Cardiac fibroblast (primary cell): ENCODE measurements at regions not wholly inside any gene's neighbourhood (a gene's known extent, or its start where the extent isn't known, plus 50 kb on each side); places are given as distances from the start of the nearest gene placed in this dataset.

Experiments
- DNase-seq, 2 donors: peaks; one replicate each; pipeline versions ENCODE4 v3.0.0 to v3.0.0-alpha.2; 2010; ENCODE audit warnings: low read depth in 2 of 2
- H3K4me3 ChIP-seq, 2 donors: replicated peaks in 1 of 2; 1 replicate in 1 of 2; 2 replicates in 1 of 2; pipeline ENCODE4 v1.5.1; 2011; ENCODE audit warnings: low read depth in 2 of 2, low read length in 2 of 2, mild to moderate bottlenecking in 2 of 2, moderate library complexity in 1 of 2
- TF ChIP-seq, protein P1 (sequence below): IDR thresholded peaks from one replicate; pipeline ENCODE4 v1.5.1; 2011; ENCODE audit warnings: low read depth, mild to moderate bottlenecking, low read length, inconsistent platforms

DNA sequence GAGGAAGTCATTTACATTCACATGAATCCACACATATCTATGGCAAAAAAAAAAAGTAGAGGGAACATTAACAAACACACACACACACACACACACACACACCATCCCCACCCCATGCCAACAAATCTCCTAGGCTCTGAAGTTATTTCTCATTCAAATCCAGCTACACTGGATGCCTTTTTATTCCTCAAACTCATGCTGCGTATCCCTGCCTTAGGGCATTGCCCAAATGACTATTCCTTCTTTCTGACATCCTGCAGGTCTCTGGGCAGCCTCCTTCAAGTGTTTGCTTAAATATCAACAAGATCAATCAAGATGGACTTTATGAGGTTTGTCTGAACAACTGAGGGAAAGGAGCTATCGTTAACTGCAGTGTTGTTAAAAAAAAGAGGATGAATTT is 106.5 kb upstream of the FAM9A start:
- TF ChIP-seq, protein P1, sequence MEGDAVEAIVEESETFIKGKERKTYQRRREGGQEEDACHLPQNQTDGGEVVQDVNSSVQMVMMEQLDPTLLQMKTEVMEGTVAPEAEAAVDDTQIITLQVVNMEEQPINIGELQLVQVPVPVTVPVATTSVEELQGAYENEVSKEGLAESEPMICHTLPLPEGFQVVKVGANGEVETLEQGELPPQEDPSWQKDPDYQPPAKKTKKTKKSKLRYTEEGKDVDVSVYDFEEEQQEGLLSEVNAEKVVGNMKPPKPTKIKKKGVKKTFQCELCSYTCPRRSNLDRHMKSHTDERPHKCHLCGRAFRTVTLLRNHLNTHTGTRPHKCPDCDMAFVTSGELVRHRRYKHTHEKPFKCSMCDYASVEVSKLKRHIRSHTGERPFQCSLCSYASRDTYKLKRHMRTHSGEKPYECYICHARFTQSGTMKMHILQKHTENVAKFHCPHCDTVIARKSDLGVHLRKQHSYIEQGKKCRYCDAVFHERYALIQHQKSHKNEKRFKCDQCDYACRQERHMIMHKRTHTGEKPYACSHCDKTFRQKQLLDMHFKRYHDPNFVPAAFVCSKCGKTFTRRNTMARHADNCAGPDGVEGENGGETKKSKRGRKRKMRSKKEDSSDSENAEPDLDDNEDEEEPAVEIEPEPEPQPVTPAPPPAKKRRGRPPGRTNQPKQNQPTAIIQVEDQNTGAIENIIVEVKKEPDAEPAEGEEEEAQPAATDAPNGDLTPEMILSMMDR: no peak
- H3K4me3 ChIP-seq: no peak overlapping the region
- no peak for DNase-seq

DNA sequence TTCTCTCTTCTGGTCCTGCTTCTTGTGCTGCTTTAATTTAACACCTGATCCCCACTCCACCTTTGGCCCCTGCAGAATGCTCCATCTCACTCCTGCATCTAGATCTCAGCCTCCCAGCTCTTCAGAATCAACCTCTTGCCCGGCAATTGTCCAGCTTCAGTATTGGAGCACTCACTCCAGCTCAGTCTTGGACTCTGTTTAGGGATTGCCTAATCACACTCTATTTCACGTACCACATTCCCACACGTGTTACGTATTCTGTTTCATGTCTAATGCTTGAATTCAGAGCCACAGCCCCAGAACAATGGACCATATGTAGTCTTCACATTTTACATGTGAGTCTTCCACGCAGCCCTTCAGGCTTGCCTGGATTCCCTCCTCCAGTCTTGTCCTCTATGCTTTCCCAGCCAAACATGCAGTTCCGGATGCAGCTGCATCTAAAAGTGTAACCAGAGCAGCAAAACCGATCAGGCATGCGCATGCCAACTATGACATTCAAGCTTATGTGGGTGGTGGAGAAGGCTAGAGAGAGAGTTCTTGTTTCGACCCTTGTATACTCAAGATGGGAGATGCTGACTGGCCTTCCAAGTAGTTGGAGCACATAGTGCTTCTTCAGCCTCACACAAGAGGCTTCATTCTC is 105.2 kb upstream of the FAM9A start:
- no peak overlapping the region for H3K4me3 ChIP-seq
- DNase-seq: no peak
- TF ChIP-seq, protein P1: no peak

DNA sequence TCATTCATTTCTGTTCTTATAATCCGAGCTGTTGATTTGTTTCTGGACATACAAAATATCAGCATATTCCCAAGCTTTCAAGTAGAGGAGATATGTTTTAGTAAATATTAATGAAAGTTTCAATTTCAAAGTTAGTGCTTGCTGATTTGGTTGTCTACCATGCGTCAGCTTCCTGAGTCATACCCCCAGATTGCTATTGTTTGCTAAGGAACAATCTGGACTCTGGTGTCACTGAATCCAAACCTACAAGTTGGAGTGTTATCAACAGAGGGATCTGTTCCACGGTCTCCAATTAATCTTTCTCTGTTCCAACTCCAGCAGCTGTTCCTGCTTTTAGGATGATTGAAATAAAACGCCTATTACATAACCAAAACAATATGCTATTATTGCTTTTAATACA is 96.1 kb upstream of the FAM9A start:
- no peak overlapping the region for H3K4me3 ChIP-seq
- DNase-seq: peak in 1 of 2 donors; percentile 1
- TF ChIP-seq, protein P1: no peak

DNA sequence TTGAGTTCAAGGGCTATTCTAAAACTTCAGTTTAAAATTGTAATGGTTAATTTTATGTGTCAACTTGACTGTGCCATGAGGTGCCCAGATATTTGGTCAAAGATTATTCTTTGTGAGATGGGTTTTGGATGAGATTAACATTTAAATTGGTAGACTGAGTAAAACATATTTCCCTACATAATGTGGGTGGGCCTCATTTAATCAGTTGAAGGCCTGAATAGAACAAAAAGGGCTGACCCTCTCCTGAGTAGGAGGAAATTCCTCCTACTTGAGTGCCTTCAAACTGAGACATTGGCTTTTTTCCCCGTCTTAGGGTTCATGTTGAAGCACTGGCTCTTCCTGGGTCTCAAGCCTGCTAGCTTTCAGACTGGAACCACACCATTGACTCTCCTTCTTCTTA is 89.6 kb upstream of the FAM9A start:
- H3K4me3 ChIP-seq: no peak overlapping the region
- DNase-seq: no peak
- TF ChIP-seq, protein P1: no peak

DNA sequence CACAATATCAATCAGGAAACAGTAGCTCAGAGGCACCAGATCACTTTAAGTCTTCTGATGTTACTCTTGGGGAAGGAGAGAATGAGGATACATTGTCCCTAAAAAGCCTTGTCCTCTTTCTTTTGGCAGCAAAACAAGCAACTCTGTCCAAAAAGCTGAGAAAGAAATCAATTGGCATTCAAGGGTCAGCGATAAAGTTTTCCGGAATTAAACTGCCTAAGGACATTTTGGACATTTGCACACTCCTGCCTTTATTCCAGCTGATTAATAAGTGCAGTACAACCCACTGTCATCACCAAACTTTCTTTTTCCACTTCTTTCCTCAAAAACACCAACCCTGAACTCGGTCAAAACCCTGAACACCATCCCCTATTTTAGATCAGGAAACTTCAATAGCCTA is 85.8 kb upstream of the FAM9A start:
- TF ChIP-seq, protein P1: no peak
- H3K4me3 ChIP-seq: no peak overlapping the region
- no peak for DNase-seq

DNA sequence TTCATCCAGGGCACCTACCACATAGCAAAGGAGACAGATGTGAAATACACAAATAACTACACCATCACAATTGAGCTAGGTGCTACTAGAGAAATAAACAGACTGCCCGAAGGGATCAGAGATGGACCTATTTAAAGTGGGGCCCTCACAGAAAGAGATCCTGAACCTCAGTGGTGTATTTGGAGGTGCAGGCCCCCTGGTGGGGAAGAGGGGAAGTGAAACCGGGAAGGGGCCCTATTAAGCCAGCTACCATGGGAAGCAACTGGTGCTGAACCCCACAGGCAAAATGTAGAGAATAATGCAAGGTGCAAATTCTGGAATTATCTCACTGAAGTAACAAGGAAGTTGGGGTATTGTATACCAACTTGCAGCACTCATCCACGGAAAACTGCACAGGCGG is 78.6 kb upstream of the FAM9A start:
- H3K4me3 ChIP-seq: no peak overlapping the region
- TF ChIP-seq, protein P1: peak; percentile 69
- peak; percentile 27 to 29 for DNase-seq

DNA sequence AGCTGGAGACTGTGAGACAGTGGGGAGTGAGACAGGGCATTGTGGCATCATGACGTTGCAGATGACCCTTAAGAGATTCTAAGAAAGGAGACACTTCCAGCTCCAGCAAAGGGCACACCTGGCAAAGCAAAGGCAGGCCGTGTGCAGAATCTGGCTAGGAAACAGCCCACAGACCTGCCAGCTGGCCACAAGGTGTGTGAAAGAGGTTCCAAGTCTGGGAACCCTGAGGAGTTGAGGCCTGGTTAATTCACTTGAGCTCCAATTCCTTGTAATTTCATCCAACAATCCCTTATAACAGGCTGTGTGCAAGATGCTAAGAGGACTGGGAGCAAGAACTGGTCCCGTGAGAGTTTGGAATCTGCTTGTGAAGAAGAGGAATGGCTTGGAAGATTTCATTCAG is 72.8 kb upstream of the FAM9A start:
- DNase-seq: no peak
- no peak overlapping the region for H3K4me3 ChIP-seq
- TF ChIP-seq, protein P1: no peak
